GM21786 (cell line): ENCODE measurements at regions not wholly inside any gene's neighbourhood (a gene's known extent, or its start where the extent isn't known, plus 50 kb on each side); places are given as distances from the start of the nearest gene placed in this dataset.
A peak's percentile ranks its signal among the peaks of the same experiment; 100 is the strongest.

Experiments
- ATAC-seq: cut with Tn5 transposase; IDR thresholded peaks from one replicate; pipeline ENCODE4 v1.9.1; 2021; ENCODE audit not compliant: unreplicated experiment

DNA sequence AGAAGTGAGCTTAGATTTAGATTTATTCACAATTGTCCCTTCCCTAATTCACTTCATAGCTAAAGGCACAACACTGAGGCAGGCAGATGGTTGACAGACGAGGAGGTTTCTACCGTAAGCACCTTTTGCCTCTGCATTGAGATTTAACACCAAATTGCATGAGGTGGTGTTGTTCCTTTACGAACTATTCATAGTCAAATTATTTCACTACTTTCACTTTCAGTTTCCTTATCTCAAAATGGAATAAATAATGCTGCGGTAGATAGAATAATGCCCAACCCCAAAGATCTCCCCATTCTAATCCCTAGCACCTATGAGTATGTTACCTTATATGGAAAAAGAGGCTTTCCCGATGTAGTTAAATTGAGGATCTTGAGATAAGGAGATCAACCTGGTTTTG is 58.9 kb upstream of the LINC00305 start:
- ATAC-seq, result no peak

- peak; percentile 42 for ATAC-seq
These were observed 54.4 kb upstream of the LINC00305 start for GRCh38 chr18:64203295-64203694.

DNA sequence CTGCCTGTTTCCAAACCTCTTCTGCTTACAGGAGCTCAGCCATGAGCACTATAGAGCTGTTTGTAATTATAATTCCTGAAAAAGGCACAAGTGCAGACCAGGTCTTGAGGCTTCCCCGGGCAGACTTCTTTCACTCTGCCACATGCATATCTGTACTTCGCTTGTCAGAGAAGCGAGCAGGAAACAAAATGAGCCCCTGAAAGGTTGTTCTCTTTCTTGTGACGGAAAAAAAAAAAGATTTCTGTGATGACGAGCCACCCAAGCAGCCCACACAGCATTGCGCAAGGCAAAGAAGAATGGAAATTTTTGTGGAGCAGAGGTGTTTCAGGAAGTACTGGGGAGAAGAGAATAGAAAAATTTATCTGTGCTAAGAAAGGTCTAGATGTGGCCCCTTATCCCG is 54.0 kb upstream of the LINC00305 start:
- peak; percentile 34 for ATAC-seq

- ATAC-seq, result peak; percentile 67
These were observed 53.4 kb upstream of the LINC00305 start for GRCh38 chr18:64202210-64202836.

GRCh38 chr18:64201781-64202180 is 52.9 kb upstream of the LINC00305 start:
- ATAC-seq, result no peak

DNA sequence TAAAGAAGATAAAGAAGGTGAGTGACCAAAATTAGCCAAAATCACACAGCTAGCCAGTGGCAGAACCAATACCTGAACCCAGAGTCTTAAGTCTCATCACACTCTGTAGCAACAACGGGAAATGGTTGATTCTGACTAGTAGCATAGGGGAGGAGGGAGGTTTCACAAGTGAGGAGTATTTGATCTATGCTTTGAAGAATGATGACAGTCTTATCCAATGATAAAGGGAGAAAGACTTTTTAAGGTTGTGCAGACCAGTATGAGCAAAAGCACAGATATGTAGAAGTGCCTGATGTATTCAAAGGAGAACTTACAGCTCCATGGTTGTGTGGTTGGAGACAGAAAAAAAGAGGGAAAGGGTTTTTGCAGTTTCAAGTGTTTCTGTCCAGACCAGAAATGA is 50.7 kb upstream of the LINC00305 start:
- ATAC-seq, result no peak
